ENCODE measurements at regions not wholly inside any gene's neighbourhood (a gene's known extent, or its start where the extent isn't known, plus 50 kb on each side); places are given as distances from the start of the nearest gene placed in this dataset.
"Not testable (repeated sequence)": the region's sequence is repeated elsewhere in the genome, so short reads cannot be mapped to it uniquely, and the experiment has no call there.

DNA sequence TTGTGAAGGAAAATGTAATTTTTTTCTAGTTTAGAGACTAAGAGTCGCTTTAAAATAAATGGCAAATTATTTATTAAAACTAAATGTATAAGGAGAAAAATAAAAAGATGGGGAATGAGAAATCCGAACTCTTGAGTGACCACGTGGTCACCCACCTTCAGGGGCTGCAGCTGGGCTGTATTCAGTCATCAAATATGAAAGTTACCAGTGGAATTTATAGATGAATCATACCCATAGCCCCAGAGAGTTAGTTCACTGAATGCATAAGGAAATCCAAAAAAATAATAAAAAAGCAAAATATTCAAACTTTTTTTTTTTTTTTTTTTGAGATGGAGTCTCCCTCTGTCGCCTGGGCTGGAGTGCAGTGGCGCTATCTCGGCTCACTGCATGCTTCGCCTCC, 947.7 kb upstream of the ADGRB3 start:
- 69 to 81% (median 73%) methylated on average over 7 of the region's 7 CpGs for WGBS, 4 donors
- no peaks in the 10 kb centered on the region for H3K9me3 ChIP-seq (replicated peaks in 1 of 3)
- no peaks in the 10 kb centered on the region for H3K4me1 ChIP-seq (replicated peaks in 1 of 2)
- no peak overlapping the region for H3K27ac ChIP-seq
- intact Hi-C loops (cut with DNase I) = no loop called here
- no peak overlapping the region for H3K4me3 ChIP-seq
- DNase-seq = no peak
- no peaks in the 10 kb centered on the region for H3K27me3 ChIP-seq
- H3K36me3 ChIP-seq (replicated peaks in 1 of 2) = no peaks in the 10 kb centered on the region
- TF ChIP-seq POLR2A (IDR thresholded peaks at IDR 0.05) = no peak
- no peak for TF ChIP-seq CTCF (IDR thresholded peaks at IDR 0.05)

DNA sequence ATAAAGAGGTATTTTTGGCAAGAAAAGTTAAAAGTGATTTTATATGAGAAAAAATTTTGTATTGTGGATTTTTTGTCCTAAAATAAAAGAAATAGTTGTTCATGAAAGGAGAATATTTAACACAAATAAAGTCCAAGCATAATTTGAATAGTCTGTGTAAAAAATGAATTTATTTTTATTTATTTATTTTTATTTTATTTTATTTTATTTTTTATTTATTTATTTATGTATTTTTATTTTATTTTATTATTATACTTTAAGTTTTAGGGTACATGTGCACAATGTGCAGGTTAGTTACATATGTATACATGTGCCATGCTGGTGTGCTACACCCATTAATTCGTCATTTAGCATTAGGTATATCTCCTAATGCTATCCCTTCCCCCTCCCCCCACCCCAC, 948.9 kb upstream of the ADGRB3 start:
- intact Hi-C loops (cut with DNase I); H3K27ac ChIP-seq; H3K4me3 ChIP-seq; H3K36me3 ChIP-seq (replicated peaks in 1 of 2); DNase-seq; H3K9me3 ChIP-seq (replicated peaks in 1 of 3); H3K4me1 ChIP-seq (replicated peaks in 1 of 2); H3K27me3 ChIP-seq: not testable (repeated sequence)
- WGBS, 4 donors = 83 to 100% (median 87%) methylated on average over 1 of the region's 1 CpG

DNA sequence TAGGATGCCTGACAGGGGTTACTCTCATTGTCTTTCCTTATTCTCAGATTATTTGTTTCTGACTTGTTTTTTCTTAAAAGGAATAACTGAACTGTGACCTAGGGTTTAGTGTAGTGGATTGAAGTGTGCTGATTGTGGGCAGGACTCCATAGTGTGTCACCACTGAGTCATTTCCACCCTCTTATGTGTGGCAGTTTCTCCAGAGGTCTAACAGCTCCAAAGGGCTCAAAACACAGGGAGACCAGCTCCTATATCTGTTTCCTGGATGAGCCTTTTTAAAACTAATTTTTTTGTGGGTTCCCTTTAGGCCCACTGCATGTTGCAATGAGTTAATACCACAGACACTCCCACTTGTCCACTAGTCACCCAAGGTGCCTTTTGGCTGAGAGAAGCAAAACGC, 951.1 kb upstream of the ADGRB3 start:
- intact Hi-C loops (cut with DNase I) = no loop called here
- WGBS, 4 donors = 43 to 64% (median 51%) methylated on average over 1 of the region's 1 CpG
- no peak for DNase-seq
- Histone ChIP-seq H3K36me3 (replicated peaks in 1 of 2) (no peaks in the 10 kb centered on the region), H3K4me1 (replicated peaks in 1 of 2) (no peaks in the 10 kb centered on the region), H3K9me3 (replicated peaks in 1 of 3) (no peaks in the 10 kb centered on the region), H3K27ac (no peak overlapping the region), H3K27me3 (no peaks in the 10 kb centered on the region), H3K4me3 (no peak overlapping the region)
- TF ChIP-seq POLR2A (IDR thresholded peaks at IDR 0.05) (no peak), CTCF (IDR thresholded peaks at IDR 0.05) (no peak)

DNA sequence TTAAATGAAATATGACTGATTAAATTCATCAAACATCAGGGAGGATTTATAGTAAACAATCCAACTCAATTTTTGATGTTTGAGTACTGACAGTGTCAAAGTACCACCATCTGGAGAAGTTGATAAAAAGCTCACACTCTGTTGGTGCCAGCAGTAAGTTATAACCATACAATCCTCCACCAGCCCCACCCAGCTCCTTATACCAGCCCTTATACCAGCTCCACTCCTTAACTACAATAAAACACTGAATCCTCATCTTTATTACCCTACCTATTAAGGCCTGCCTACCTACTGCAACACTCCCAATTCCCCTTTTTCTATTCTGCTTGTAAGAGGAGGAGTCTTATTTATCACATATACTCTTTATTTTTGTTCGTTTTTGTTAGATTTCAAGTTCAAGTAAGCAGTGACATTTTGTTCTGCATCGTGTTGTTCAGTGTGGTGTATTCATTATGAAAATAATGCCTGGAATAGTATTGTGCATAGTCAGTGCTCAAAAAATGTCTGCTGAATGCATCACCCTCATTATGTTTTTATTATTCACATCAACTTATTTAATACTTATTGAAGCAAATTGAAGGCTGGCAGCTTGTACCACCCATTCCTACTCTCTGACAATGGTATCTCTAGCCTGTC, 954.7 kb upstream of the ADGRB3 start:
- H3K36me3 ChIP-seq (replicated peaks in 1 of 2) = no peaks in the 10 kb centered on the region
- 55 to 70% (median 64%) methylated on average over 2 of the region's 2 CpGs for WGBS, 4 donors
- no peaks in the 10 kb centered on the region for H3K27me3 ChIP-seq
- DNase-seq = no peak
- H3K27ac ChIP-seq = no peak overlapping the region
- no peak for TF ChIP-seq POLR2A (IDR thresholded peaks at IDR 0.05)
- TF ChIP-seq CTCF (IDR thresholded peaks at IDR 0.05) = no peak
- H3K4me1 ChIP-seq (replicated peaks in 1 of 2) = no peaks in the 10 kb centered on the region
- no peak overlapping the region for H3K4me3 ChIP-seq
- intact Hi-C loops (cut with DNase I) = no loop called here
- H3K9me3 ChIP-seq (replicated peaks in 1 of 3) = no peaks in the 10 kb centered on the region

DNA sequence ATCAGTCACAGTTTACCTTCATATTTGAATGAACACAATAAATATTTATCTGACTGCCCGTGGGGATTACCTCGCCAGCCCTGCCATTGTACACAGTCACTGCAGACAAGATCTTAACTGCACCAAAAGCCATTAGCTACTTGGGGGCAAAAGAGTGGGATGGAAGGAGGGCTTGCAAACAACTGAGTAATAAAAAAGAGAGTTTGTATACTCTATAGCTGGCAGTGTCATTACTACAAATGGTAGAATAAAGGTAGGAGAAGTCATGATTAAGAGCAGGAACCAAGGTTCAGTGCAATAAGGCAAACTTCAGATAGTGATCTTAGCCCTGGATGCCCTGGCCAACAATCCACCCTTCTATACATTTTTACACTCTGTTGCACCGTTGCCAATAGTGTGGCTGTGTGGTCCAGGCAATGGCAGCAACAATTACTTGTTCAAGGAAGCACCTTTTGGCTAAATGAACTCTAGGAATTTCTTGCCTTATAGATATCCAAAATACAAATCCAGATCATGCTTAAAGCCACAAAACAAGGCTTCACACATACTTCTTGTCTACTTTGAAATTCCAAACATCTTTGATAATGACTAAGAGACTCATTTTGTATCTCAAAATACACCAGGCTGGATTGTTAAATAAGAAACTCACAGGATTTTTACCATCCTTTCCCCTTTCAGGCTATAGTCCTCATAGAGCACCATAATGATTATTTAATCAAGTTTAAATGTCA, 955.4 kb upstream of the ADGRB3 start:
- DNase-seq = no peak
- no peaks in the 10 kb centered on the region for H3K36me3 ChIP-seq (replicated peaks in 1 of 2)
- no peak overlapping the region for H3K27ac ChIP-seq
- no peak overlapping the region for H3K4me3 ChIP-seq
- intact Hi-C loops (cut with DNase I) = no loop called here
- H3K27me3 ChIP-seq = no peaks in the 10 kb centered on the region
- H3K4me1 ChIP-seq (replicated peaks in 1 of 2) = no peaks in the 10 kb centered on the region
- TF ChIP-seq CTCF (IDR thresholded peaks at IDR 0.05) (no peak), POLR2A (IDR thresholded peaks at IDR 0.05) (no peak)
- 74 to 86% (median 78%) methylated on average over 3 of the region's 3 CpGs for WGBS, 4 donors
- H3K9me3 ChIP-seq (replicated peaks in 1 of 3) = no peaks in the 10 kb centered on the region
